ENCODE measurements at regions not wholly inside any gene's neighbourhood (a gene's known extent, or its start where the extent isn't known, plus 50 kb on each side); places are given as distances from the start of the nearest gene placed in this dataset.

DNA sequence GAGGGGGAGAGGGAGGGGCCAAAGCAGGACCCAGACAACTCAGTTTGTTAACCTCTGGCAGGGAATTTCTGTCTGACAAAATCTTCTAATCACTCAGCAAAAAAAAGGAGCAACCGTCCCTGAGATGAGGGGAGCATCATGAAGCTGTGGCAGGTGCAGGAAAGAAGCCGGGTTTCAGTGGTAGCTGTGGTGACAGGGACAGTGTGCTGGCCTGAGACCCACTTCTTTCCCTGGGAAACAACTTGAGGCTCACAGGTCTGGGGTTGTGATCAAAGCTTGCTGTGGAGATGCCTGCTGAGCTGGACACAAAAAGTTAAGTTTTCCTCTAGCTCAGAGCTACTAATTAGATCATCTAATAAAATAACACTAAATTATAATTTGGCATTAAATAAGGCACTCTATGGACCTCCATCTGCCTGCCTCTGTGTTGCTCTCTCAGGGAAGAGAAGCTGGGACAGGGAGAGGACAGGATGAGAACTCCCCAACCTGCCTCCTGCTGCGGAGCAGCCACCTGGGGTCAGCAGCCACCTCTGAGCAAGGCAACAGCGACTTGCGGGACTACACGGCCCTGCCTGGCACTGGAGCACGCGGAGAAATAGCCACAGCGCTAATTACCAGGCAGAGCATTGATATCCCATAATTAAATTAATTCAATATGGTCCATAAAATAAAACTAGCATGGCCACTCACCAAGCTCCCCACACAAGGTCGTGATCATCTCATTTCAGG, 104.6 kb upstream of the TEX51 start:
- H3K36me3 ChIP-seq, result no peaks in the 10 kb centered on the region
- no peak for TF ChIP-seq CTCF (IDR thresholded peaks at IDR 0.05; ENCODE audit: low read depth, low read length)
- no peaks in the 10 kb centered on the region for H3K9me3 ChIP-seq (ENCODE audit: low read depth)
- no peak overlapping the region for H3K27ac ChIP-seq
- no peaks in the 10 kb centered on the region for H3K27me3 ChIP-seq
- DNase-seq (ENCODE audit: low read depth in 1 of 2, low spot score in 1 of 2), result no peak
- no peaks in the 10 kb centered on the region for H3K4me1 ChIP-seq (ENCODE audit: low read depth)
- H3K4me3 ChIP-seq, result no peak overlapping the region

GRCh38 chr2:126795656-126796055, 103.0 kb upstream of the TEX51 start:
- Histone ChIP-seq H3K27me3 (no peaks in the 10 kb centered on the region), H3K36me3 (no peaks in the 10 kb centered on the region), H3K4me3 (no peak overlapping the region), H3K4me1 (ENCODE audit: low read depth) (no peaks in the 10 kb centered on the region), H3K27ac (no peak overlapping the region), H3K9me3 (ENCODE audit: low read depth) (no peaks in the 10 kb centered on the region)
- DNase-seq (ENCODE audit: low read depth in 1 of 2, low spot score in 1 of 2), result no peak
- no peak for TF ChIP-seq CTCF (IDR thresholded peaks at IDR 0.05; ENCODE audit: low read depth, low read length)

DNA sequence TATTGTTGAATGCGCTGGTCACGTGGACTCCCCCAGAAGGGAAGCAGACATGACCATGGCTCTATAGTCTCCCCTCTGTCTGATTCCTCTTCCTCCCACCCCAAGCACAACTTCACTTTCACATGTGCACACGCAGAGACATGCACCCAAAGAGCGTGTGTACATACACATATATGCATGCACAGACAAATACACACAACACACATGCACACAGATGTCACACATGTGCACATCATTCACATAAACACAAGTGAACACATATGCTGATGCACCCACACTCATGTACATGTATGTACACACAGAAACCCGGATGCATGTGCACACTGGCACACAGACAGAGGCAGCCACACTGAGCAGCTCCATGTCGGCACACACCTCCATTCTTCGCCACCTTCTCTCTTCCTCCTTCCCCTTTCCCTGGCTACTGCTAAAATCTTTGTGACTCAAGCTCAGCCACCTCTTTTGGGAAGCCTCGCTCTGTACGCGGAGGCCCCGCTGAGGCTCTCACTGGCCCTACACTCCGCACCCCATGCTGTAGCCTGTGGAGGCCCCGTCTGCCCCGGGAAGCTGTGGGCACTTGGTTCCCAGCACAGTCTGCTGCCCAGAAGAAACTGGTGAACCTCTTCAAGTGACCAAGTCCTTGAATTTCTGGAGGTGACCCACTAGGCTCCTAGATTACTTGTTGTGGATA, 101.6 kb upstream of the TEX51 start:
- Histone ChIP-seq H3K27me3 (no peaks in the 10 kb centered on the region), H3K36me3 (no peaks in the 10 kb centered on the region), H3K27ac (no peak overlapping the region), H3K4me3 (no peak overlapping the region), H3K4me1 (ENCODE audit: low read depth) (no peaks in the 10 kb centered on the region), H3K9me3 (ENCODE audit: low read depth) (no peaks in the 10 kb centered on the region)
- DNase-seq (ENCODE audit: low read depth in 1 of 2, low spot score in 1 of 2), result no peak
- no peak for TF ChIP-seq CTCF (IDR thresholded peaks at IDR 0.05; ENCODE audit: low read depth, low read length)

DNA sequence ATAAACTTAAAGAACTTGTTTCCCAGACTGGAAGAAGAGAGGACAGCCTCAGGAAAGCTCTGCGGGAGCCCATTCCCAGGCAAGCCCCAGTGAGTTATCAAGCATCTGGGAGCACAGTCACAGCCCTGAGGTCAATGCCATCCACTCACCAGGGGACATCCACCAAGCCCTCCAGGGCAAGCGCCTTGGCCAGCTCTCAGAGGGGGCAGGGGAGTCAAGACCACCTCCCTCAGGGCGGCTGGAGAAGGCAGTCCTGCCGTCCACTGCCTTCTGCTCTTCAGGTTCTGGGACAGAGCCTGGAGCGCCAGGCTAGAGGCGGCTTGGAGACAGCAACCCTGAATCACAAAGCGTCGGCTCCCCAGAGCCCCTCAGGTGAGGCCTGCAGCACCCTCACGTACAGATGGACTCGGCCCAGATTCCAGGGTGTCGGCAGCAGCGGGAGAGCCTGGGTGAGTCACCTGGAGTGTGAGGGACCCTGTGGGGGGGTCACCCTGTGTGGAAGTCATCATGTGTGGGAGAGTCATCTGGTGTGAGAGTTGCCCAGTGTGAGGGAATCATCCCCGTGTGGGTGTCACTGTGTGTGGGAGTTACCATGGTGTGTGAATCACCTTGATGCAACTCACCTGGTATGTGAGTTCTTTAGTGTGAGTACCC, 100.9 kb upstream of the TEX51 start:
- Histone ChIP-seq H3K36me3 (no peaks in the 10 kb centered on the region), H3K9me3 (ENCODE audit: low read depth) (no peaks in the 10 kb centered on the region), H3K27me3 (no peaks in the 10 kb centered on the region), H3K4me3 (no peak overlapping the region), H3K27ac (no peak overlapping the region), H3K4me1 (ENCODE audit: low read depth) (no peaks in the 10 kb centered on the region)
- no peak for TF ChIP-seq CTCF (IDR thresholded peaks at IDR 0.05; ENCODE audit: low read depth, low read length)
- no peak for DNase-seq (ENCODE audit: low read depth in 1 of 2, low spot score in 1 of 2)

GRCh38 chr2:126798276-126799140, 100.2 kb upstream of the TEX51 start:
- H3K27ac ChIP-seq, result no peak overlapping the region
- no peaks in the 10 kb centered on the region for H3K4me1 ChIP-seq (ENCODE audit: low read depth)
- no peaks in the 10 kb centered on the region for H3K36me3 ChIP-seq
- H3K9me3 ChIP-seq (ENCODE audit: low read depth), result no peaks in the 10 kb centered on the region
- no peaks in the 10 kb centered on the region for H3K27me3 ChIP-seq
- DNase-seq (ENCODE audit: low read depth in 1 of 2, low spot score in 1 of 2), result no peak
- no peak overlapping the region for H3K4me3 ChIP-seq
- TF ChIP-seq CTCF (IDR thresholded peaks at IDR 0.05; ENCODE audit: low read depth, low read length), result no peak

Measured in cardiac muscle cell (in vitro differentiated cells and primary cell).